ENCODE measurements at regions not wholly inside any gene's neighbourhood (a gene's known extent, or its start where the extent isn't known, plus 50 kb on each side); places are given as distances from the start of the nearest gene placed in this dataset.

- H3K4me3 Mint-ChIP-seq: no peak overlapping the region
- H3K4me1 Mint-ChIP-seq: peaks cover 4% of the 10 kb centered on the region
- DNase-seq (ENCODE audit: low spot score) (no peak), ATAC-seq (peak; percentile 36; the same call in 1 of the 2 replicates)
- no peak overlapping the region; the same call in 1 of the 2 replicates for H3K27ac Mint-ChIP-seq
- H3K27me3 Mint-ChIP-seq (ENCODE audit: low read depth): no peaks in the 10 kb centered on the region
- 0 out of 2 replicates have a peak, but pooled peaks cover 4% of the 10 kb centered on the region for H3K9me3 Mint-ChIP-seq
- ChIA-PET POLR2A (no interaction called here), CTCF (no interaction called here)
- no peaks in the 10 kb centered on the region for H3K36me3 Mint-ChIP-seq
- TF ChIP-seq SMAD4 (CRISPR knock-in tag; IDR thresholded peaks at IDR 0.05): no peak
- no peak for TF ChIP-seq CREM (CRISPR knock-in tag; IDR thresholded peaks at IDR 0.05)
- TF ChIP-seq JAZF1 (CRISPR knock-in tag; IDR thresholded peaks at IDR 0.05): no peak
- TF ChIP-seq, protein P1, sequence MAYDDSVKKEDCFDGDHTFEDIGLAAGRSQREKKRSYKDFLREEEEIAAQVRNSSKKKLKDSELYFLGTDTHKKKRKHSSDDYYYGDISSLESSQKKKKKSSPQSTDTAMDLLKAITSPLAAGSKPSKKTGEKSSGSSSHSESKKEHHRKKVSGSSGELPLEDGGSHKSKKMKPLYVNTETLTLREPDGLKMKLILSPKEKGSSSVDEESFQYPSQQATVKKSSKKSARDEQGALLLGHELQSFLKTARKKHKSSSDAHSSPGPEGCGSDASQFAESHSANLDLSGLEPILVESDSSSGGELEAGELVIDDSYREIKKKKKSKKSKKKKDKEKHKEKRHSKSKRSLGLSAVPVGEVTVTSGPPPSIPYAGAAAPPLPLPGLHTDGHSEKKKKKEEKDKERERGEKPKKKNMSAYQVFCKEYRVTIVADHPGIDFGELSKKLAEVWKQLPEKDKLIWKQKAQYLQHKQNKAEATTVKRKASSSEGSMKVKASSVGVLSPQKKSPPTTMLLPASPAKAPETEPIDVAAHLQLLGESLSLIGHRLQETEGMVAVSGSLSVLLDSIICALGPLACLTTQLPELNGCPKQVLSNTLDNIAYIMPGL (CRISPR knock-in tag; IDR thresholded peaks at IDR 0.05): no peak
- TF ChIP-seq CDX4 (CRISPR knock-in tag; IDR thresholded peaks at IDR 0.05; ENCODE audit: borderline replicate concordance): no peak
- TF ChIP-seq OVOL2 (CRISPR knock-in tag; IDR thresholded peaks at IDR 0.05; ENCODE audit: borderline replicate concordance): no peak
- TF ChIP-seq, protein P2, sequence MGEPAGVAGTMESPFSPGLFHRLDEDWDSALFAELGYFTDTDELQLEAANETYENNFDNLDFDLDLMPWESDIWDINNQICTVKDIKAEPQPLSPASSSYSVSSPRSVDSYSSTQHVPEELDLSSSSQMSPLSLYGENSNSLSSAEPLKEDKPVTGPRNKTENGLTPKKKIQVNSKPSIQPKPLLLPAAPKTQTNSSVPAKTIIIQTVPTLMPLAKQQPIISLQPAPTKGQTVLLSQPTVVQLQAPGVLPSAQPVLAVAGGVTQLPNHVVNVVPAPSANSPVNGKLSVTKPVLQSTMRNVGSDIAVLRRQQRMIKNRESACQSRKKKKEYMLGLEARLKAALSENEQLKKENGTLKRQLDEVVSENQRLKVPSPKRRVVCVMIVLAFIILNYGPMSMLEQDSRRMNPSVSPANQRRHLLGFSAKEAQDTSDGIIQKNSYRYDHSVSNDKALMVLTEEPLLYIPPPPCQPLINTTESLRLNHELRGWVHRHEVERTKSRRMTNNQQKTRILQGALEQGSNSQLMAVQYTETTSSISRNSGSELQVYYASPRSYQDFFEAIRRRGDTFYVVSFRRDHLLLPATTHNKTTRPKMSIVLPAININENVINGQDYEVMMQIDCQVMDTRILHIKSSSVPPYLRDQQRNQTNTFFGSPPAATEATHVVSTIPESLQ (CRISPR knock-in tag; IDR thresholded peaks at IDR 0.05): no peak
- TF ChIP-seq NFE2L1 (CRISPR knock-in tag; IDR thresholded peaks at IDR 0.05): no peak
- no peak for TF ChIP-seq ESRRA (CRISPR knock-in tag; IDR thresholded peaks at IDR 0.05; ENCODE audit: borderline replicate concordance)
- TF ChIP-seq NR3C1 (CRISPR knock-in tag; conservative IDR thresholded peaks at IDR 0.05; ENCODE audit: low read depth): no peak
- no peak for TF ChIP-seq ZNF317 (CRISPR knock-in tag; IDR thresholded peaks at IDR 0.05; ENCODE audit: borderline replicate concordance, low read depth)
- no peak for TF ChIP-seq FOXJ3 (CRISPR knock-in tag; IDR thresholded peaks at IDR 0.05; ENCODE audit: borderline replicate concordance)
- no peak for TF ChIP-seq ZNF263 (CRISPR knock-in tag; IDR thresholded peaks at IDR 0.05; ENCODE audit: low read depth)
- TF ChIP-seq, protein P3, sequence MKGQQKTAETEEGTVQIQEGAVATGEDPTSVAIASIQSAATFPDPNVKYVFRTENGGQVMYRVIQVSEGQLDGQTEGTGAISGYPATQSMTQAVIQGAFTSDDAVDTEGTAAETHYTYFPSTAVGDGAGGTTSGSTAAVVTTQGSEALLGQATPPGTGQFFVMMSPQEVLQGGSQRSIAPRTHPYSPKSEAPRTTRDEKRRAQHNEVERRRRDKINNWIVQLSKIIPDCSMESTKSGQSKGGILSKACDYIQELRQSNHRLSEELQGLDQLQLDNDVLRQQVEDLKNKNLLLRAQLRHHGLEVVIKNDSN (CRISPR knock-in tag; IDR thresholded peaks at IDR 0.05): no peak
- TF ChIP-seq HMGA2 (CRISPR knock-in tag; IDR thresholded peaks at IDR 0.05): no peak
Observed at GRCh38 chr1:239044829-239045228, 341.5 kb upstream of the CHRM3 start.

- Mint-ChIP-seq H3K4me3 (no peak overlapping the region), H3K27me3 (ENCODE audit: low read depth) (no peaks in the 10 kb centered on the region), H3K36me3 (no peaks in the 10 kb centered on the region), H3K27ac (no peak overlapping the region), H3K4me1 (peaks cover 4% of the 10 kb centered on the region), H3K9me3 (no peaks in the 10 kb centered on the region)
- no peak for TF ChIP-seq TP53 (CRISPR knock-in tag; IDR thresholded peaks at IDR 0.05)
- no peak for TF ChIP-seq ZMAT4 (CRISPR knock-in tag; IDR thresholded peaks at IDR 0.05)
- no peak for TF ChIP-seq GABPB1 (CRISPR knock-in tag; IDR thresholded peaks at IDR 0.05)
- TF ChIP-seq ZNF423 (CRISPR knock-in tag; IDR thresholded peaks at IDR 0.05): no peak
- TF ChIP-seq, protein P4, sequence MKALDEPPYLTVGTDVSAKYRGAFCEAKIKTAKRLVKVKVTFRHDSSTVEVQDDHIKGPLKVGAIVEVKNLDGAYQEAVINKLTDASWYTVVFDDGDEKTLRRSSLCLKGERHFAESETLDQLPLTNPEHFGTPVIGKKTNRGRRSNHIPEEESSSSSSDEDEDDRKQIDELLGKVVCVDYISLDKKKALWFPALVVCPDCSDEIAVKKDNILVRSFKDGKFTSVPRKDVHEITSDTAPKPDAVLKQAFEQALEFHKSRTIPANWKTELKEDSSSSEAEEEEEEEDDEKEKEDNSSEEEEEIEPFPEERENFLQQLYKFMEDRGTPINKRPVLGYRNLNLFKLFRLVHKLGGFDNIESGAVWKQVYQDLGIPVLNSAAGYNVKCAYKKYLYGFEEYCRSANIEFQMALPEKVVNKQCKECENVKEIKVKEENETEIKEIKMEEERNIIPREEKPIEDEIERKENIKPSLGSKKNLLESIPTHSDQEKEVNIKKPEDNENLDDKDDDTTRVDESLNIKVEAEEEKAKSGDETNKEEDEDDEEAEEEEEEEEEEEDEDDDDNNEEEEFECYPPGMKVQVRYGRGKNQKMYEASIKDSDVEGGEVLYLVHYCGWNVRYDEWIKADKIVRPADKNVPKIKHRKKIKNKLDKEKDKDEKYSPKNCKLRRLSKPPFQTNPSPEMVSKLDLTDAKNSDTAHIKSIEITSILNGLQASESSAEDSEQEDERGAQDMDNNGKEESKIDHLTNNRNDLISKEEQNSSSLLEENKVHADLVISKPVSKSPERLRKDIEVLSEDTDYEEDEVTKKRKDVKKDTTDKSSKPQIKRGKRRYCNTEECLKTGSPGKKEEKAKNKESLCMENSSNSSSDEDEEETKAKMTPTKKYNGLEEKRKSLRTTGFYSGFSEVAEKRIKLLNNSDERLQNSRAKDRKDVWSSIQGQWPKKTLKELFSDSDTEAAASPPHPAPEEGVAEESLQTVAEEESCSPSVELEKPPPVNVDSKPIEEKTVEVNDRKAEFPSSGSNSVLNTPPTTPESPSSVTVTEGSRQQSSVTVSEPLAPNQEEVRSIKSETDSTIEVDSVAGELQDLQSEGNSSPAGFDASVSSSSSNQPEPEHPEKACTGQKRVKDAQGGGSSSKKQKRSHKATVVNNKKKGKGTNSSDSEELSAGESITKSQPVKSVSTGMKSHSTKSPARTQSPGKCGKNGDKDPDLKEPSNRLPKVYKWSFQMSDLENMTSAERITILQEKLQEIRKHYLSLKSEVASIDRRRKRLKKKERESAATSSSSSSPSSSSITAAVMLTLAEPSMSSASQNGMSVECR (CRISPR knock-in tag; IDR thresholded peaks at IDR 0.05; ENCODE audit: borderline replicate concordance): no peak
- TF ChIP-seq CDX4 (CRISPR knock-in tag; IDR thresholded peaks at IDR 0.05; ENCODE audit: borderline replicate concordance): no peak
- no peak for TF ChIP-seq SP1 (CRISPR knock-in tag; conservative IDR thresholded peaks at IDR 0.05)
- TF ChIP-seq CREM (CRISPR knock-in tag; IDR thresholded peaks at IDR 0.05): no peak
- TF ChIP-seq JUN (CRISPR knock-in tag; IDR thresholded peaks at IDR 0.05): no peak
- no peak for TF ChIP-seq ZNF416 (CRISPR knock-in tag; IDR thresholded peaks at IDR 0.05)
- no peak for TF ChIP-seq FOXP1 (CRISPR knock-in tag; IDR thresholded peaks at IDR 0.05; ENCODE audit: borderline replicate concordance)
- no peak for TF ChIP-seq MYBL2 (CRISPR knock-in tag; IDR thresholded peaks at IDR 0.05)
- TF ChIP-seq MXD4 (CRISPR knock-in tag; IDR thresholded peaks at IDR 0.05; ENCODE audit: borderline replicate concordance): no peak
- TF ChIP-seq RORB (CRISPR knock-in tag; IDR thresholded peaks at IDR 0.05): no peak
- no peak for TF ChIP-seq ZNF121 (CRISPR knock-in tag; IDR thresholded peaks at IDR 0.05)
- ChIA-PET POLR2A (no interaction called here), CTCF (no interaction called here)
- no peak for DNase-seq (ENCODE audit: low spot score)
- ATAC-seq: no peak
Observed at GRCh38 chr1:239040523-239040922, 345.8 kb upstream of the CHRM3 start.
